ENCODE measurements at regions not wholly inside any gene's neighbourhood (a gene's known extent, or its start where the extent isn't known, plus 50 kb on each side); places are given as distances from the start of the nearest gene placed in this dataset.

DNA sequence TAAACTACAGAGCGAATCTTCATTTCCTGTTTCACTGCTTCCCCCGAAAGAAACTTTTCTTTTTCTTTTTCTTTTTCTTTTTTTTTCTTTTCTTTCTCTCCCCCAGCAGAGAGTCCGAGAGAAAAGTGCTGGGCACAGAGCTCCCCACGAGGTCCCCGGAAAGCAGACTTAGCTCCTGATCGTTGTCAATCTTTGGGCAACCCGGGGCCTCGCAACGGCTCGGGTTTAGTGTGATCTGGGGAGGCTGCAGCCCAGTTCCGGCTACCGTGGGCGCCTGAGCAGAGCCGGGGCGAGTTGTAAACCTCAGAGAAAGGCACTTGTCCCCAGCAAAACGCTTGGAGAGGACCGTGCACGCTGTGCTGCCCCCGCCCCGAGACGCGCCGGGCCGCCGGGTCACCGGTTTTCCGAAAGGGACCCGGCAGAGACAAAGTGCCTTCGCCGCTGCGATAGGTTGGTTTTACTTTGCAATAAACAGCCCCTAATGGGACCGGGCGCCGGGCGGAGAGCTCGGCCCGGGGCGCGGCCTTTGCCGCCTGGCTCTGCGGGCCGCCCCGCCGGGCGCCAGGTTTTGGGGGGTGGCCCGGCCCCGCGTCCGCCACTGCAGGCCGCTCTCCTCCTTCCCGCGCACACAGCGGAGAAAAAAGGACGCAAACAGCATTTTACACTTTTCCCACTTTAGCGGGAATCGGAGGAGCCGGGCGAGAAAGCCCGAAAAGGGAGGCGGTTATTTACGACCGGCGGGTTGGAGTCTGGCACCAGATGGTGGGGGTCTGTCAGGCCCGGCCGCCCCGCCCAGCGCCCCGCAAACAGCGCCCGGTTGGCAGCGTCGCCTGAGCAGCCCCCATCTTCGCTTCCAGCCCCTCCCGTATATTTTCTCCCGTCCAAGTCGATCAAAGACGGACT, 136.0 kb downstream of the INSIG2 start:
- peak; percentile 9 for DNase-seq

GRCh38 chr2:118223511-118223991, 135.3 kb downstream of the INSIG2 start:
- DNase-seq, result no peak

DNA sequence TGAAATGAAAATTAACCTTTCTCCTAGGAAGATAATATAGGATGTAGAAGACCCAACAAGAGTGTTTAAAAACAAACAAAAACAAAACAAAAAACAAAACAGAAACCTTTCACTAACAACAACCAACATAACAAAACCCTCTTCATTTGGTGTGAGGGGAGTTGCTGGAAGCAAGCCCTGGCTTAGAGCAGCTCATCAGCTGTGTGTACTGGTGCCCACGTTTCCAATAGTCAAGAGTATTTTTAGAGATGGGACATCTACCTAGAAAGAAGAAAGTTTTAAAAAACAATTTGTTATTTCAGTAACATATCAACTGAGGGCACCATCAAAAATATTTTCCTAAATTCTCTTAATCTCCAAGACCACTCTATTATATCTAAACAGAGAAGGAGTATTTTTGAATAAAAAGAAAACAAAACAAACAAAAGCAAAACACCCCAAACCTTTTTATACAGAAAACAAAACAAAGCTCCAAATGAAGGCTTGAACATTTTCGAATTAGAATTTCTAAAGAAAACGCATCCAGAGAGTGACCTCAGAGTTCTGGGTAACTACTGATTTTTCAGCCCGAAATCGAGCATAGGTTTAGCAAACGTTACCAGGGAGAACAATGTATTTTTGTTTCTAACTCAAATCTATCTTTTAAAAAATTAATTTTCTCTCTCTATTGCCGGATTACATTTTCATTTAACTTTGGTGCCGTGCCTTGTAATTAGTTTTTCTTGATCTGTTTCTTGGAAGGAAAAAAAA, 134.6 kb downstream of the INSIG2 start:
- no peak for DNase-seq

GRCh38 chr2:118222273-118222594, 134.0 kb downstream of the INSIG2 start:
- no peak for DNase-seq

GRCh38 chr2:118221536-118222272, 133.4 kb downstream of the INSIG2 start:
- peak; percentile 38 for DNase-seq

DNA sequence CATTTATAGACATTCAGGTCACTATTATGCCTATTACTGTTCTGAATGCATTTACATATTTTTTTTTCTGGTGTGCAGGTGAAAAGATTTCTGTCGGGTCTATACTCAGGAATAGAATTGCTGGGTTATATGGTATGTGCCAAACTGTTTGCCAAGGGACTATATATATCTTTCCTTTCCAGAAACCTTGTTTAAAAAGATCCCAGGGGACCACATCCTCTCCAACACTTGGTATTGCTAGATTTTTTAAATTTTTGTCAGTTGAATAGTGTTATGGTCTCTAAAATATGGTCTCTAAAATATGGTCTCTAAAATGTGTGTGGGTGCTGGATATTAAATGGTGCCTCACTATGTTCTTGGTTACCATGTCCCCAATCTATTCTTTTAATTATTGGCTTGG, 131.3 kb downstream of the INSIG2 start:
- DNase-seq, result no peak

- DNase-seq, result no peak
Measured at GRCh38 chr2:118216224-118216623, 128.0 kb downstream of the INSIG2 start.

DNA sequence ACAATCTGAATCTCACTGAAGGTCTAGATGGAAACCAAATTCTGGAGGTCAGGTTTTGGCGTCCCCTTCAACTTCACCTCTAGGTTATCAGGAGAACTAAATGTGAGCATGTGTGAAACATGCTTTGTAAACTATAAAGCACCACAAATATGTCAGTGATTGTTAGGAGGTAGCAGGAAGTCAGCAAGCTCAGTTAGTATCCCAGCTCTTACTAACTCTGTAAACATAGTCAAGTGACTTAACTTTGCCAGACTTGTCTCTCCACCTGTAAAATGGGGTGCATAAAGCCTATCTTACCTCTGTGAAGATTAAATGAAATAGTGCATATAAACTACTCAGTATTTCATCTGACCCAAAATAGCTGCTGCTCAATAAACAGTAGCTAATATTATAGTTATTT, 121.5 kb downstream of the INSIG2 start:
- no peak for DNase-seq

- no peak for DNase-seq
Measured at GRCh38 chr2:118207889-118208288, 119.6 kb downstream of the INSIG2 start.

GRCh38 chr2:118202707-118203303, 114.5 kb downstream of the INSIG2 start:
- DNase-seq, result peak; percentile 47

- DNase-seq, result no peak
Measured at GRCh38 chr2:118198268-118198667, 110.0 kb downstream of the INSIG2 start.

GRCh38 chr2:118197011-118197675, 108.9 kb downstream of the INSIG2 start:
- no peak for DNase-seq

DNA sequence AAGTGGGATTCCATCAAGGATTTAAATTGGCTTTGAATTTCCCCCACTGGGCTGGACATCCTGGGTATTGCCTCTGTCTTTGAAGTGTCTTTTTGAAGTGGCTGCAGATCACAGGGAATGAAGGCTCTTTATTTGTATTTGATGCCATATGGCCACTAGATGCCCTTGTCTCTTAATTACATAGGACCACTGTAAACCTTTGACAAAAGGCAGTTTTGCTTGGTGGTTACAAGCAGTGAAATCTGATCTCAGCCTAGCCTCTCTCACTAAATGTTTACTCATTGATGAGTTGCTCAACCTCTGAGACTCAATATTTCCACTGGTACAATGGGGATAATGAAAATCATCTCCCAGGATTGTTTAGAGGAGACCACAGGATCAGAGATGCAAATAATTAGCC, 102.2 kb downstream of the INSIG2 start:
- no peak for DNase-seq

DNA sequence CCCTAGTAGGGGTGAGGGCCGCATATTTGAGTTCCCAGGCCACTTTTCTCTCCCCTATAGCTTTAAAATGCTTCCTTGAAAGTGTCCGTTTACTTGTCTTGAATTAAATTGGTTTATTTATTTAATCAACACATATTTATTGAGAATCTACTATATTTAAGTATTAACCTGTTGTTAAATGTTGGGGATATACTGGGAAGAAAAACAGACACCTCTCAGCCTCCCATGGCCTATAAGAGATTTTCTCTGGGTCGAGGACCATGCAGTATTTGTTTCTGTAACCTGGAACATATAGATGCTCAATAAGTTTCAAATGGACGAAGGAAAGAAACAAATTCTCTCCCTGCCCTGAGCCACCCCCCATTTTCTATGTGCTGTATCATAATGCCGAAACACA, 98.6 kb downstream of the INSIG2 start:
- no peak for DNase-seq

GRCh38 chr2:118186110-118186857, 98.0 kb downstream of the INSIG2 start:
- peak; percentile 75 for DNase-seq

GRCh38 chr2:118185210-118186109, 97.2 kb downstream of the INSIG2 start:
- no peak for DNase-seq

GRCh38 chr2:118183381-118183780, 95.1 kb downstream of the INSIG2 start:
- DNase-seq, result no peak

GRCh38 chr2:118179445-118179844, 91.2 kb downstream of the INSIG2 start:
- no peak for DNase-seq

- DNase-seq, result no peak
Measured at GRCh38 chr2:118177884-118178283, 89.6 kb downstream of the INSIG2 start.

- no peak for DNase-seq
Measured at GRCh38 chr2:118177318-118177717, 89.0 kb downstream of the INSIG2 start.

DNA sequence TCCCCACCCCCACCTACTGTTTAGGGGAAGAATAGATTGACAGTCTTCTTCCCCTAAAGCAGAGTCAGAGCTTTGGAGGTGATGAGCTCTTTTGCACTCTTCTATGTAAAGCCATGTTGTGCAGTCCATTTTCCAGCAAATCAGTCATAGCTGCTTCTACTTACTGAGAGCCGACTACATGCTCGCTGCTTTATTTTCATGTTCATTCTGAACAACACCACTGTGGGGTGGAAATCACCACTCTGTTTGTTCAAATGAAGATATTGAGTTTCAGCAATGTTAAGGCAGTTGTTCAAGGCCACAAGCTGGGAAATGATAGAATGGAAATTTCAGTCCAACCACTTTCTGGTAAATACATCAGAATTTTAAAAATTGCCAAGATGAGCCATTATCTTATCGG, 88.3 kb downstream of the INSIG2 start:
- DNase-seq, result no peak

All from activated T-cell treated with anti-CD3 and anti-CD28 coated beads for 4 hours (primary cell).